22Rv1 (cell line): ENCODE measurements at regions not wholly inside any gene's neighbourhood (a gene's known extent, or its start where the extent isn't known, plus 50 kb on each side); places are given as distances from the start of the nearest gene placed in this dataset.

Experiments
- H3K27ac ChIP-seq: fragments of 450-650 bp; 2 replicates; pipeline ENCODE4 v1.5.1; 2017
- CTCF ChIP-seq: fragments of 450-650 bp; IDR thresholded peaks from 2 replicates; pipeline ENCODE4 v1.5.1; 2017; ENCODE audit warnings: mild to moderate bottlenecking
- ZFX ChIP-seq: fragments of 450-650 bp; IDR thresholded peaks from 2 replicates; pipeline ENCODE4 v1.6.1; 2017; ENCODE audit warnings: antibody characterized with exemption, borderline replicate concordance

- no peak for TF ChIP-seq ZFX
- TF ChIP-seq CTCF: no peak
- no peak overlapping the region for H3K27ac ChIP-seq
Observed at GRCh38 chr5:129395247-129395646, 64.9 kb upstream of the ADAMTS19 start.

- TF ChIP-seq CTCF: no peak
- TF ChIP-seq ZFX: no peak
Observed at GRCh38 chr5:129398026-129398678, 61.9 kb upstream of the ADAMTS19 start.

GRCh38 chr5:129399069-129399468 is 61.0 kb upstream of the ADAMTS19 start:
- no peak overlapping the region for H3K27ac ChIP-seq
- TF ChIP-seq CTCF (no peak), ZFX (no peak)

More at GRCh38 chr5:129398026-129398678, 61.9 kb upstream of the ADAMTS19 start:
- no peak overlapping the region for H3K27ac ChIP-seq

GRCh38 chr5:129400395-129400983 is 59.6 kb upstream of the ADAMTS19 start:
- no peak overlapping the region for H3K27ac ChIP-seq

GRCh38 chr5:129405222-129405621 is 54.9 kb upstream of the ADAMTS19 start:
- no peak overlapping the region for H3K27ac ChIP-seq
- no peak for TF ChIP-seq ZFX

More at GRCh38 chr5:129400395-129400983, 59.6 kb upstream of the ADAMTS19 start:
- TF ChIP-seq CTCF (peak; percentile 67), ZFX (no peak)

GRCh38 chr5:129406440-129406839 is 53.7 kb upstream of the ADAMTS19 start:
- TF ChIP-seq CTCF: no peak
- no peak for TF ChIP-seq ZFX
- no peak overlapping the region for H3K27ac ChIP-seq
